GM12872 (cell line): ENCODE measurements at regions not wholly inside any gene's neighbourhood (a gene's known extent, or its start where the extent isn't known, plus 50 kb on each side); places are given as distances from the start of the nearest gene placed in this dataset.

ENCODE experiments used
- TF ChIP-seq, protein P1 (sequence below): IDR thresholded peaks from 3 replicates; pipeline ENCODE4 v1.5.1; 2011; ENCODE audit warnings: low read depth, mild to moderate bottlenecking, low read length, moderate library complexity; ENCODE audit not compliant: insufficient read depth

DNA sequence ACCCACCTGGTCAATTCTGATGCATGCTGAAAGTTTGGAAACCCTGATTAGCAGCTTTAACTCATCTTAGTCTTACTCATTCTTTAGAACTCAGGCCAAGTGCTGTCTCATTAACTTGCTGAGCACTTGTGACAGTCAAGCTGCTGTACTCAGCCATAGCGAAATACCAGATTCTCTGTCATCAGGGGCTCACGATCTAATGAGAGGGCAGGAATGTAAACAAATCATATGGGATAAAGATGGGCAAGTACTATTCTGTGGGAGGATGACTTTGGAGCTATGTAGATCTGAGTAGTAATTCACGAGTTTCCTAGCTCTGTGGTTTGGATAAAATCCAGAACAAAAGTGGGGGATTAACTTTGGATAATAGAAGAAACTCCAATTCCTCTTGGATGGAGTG is 376.6 kb downstream of the HRH4 start:
- TF ChIP-seq, protein P1, sequence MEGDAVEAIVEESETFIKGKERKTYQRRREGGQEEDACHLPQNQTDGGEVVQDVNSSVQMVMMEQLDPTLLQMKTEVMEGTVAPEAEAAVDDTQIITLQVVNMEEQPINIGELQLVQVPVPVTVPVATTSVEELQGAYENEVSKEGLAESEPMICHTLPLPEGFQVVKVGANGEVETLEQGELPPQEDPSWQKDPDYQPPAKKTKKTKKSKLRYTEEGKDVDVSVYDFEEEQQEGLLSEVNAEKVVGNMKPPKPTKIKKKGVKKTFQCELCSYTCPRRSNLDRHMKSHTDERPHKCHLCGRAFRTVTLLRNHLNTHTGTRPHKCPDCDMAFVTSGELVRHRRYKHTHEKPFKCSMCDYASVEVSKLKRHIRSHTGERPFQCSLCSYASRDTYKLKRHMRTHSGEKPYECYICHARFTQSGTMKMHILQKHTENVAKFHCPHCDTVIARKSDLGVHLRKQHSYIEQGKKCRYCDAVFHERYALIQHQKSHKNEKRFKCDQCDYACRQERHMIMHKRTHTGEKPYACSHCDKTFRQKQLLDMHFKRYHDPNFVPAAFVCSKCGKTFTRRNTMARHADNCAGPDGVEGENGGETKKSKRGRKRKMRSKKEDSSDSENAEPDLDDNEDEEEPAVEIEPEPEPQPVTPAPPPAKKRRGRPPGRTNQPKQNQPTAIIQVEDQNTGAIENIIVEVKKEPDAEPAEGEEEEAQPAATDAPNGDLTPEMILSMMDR = no peak

DNA sequence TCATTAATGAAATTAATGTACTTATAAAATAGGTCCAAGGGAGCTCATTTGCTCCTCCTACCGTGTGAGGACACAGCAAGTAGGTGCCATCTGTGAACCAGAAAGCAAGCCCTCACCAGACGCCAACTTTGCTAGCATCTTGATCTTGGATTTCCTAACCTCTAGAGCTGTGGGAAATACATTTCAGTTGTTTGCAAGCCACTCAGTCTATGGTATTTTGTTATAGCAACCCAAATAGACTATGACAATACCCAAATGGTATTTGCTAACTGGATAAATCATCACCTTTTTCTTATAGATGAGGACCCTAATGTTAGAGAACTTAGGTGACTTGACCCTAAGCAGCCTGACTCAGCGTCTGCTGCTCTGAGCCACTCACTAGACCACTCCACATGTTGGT is 379.6 kb downstream of the HRH4 start:
- TF ChIP-seq, protein P1 = no peak

DNA sequence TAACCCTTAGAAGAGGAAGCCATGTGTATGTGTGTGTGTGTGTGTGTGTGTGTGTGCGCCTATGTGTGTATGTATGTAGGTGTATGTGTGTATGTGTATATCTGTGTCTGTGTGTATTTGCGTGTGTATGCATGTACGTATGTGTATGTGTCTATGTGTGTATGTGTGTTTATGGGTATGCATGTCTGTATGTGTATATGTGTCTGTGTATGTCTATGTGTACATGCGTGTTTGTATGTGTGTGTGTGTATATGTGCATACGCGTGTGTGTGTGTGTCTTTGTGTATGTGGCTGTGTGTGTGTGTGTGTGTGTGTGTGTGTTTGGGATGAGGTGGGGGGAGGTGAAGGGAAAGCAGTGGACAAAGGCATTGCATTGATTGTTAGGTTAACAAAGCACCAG is 380.2 kb downstream of the HRH4 start:
- TF ChIP-seq, protein P1 = no peak

DNA sequence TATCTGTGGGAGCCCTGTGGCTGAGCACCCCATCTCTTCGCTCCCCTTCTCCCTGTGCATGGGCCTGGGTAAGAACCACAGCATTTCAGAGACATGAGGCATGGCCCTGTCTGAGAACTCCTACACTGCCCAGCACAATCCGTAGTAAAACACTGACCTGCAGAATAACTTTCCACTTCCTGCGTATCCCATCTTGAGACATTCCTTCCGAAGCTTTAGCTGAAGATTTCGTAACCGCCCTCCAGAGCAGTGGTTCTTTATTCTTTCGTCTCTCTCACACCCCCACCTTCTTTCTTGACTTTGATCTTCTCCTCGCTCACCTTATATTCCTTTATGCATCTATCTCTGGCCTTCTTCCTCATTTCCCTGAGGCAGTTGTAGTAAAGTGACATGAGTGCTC is 381.1 kb downstream of the HRH4 start:
- TF ChIP-seq, protein P1 = no peak

DNA sequence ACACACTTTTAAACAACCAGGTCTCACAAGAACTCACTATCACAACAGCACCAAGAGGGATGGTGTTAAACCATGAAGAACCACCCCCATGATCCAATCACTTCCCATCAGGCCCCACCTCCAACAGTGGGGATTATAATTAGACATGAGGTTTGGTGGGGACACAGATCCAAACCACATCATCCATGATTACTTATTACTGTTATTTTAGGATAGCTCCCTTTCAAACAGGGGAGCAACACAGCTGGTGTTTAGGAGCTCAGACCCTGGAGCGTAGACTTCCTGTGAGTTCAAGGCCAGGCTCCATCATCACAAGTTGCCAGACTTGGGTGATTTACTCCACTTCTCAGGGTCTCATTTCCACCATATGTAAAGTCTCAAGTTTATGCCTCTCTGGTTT is 382.7 kb downstream of the HRH4 start:
- TF ChIP-seq, protein P1 = no peak

DNA sequence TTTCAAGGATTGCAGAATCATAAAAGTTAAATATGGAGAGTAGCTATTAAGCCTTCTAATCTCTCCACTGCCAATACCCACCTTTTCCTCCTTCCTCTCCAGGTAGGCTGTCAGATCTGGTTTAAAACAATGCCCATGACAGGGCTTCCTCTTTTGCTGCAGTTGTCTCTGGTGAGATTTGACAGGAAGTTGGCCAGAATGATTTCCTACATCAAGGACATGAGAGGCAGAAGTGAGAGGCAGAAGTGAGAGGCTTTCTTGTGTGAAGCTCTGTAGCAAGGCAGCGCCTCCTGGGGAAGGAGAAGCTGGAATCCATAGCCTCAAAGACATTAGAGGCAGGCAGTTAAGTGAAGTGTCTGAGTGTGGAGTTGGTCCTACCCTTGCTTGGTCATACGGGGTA is 385.7 kb downstream of the HRH4 start:
- TF ChIP-seq, protein P1 = no peak

DNA sequence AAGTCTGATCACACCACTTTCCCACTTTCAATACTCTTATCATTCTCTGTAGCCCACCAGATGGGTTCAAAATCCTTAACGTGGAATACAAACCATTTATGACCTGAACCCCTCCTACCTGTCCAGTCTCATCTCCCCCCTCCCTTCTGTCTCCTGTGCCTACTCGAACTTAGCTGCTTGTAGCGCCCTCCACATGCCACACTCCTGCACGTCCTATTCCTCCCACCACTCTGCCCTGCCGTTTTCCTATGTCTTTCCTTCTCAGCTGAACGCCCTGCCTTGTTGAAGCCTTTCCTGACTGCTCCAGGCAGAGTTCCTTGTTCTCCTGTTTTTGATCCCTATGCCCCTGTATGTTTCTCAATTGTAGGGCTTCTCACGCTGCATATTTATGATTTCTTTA is 390.1 kb downstream of the HRH4 start:
- TF ChIP-seq, protein P1 = no peak

DNA sequence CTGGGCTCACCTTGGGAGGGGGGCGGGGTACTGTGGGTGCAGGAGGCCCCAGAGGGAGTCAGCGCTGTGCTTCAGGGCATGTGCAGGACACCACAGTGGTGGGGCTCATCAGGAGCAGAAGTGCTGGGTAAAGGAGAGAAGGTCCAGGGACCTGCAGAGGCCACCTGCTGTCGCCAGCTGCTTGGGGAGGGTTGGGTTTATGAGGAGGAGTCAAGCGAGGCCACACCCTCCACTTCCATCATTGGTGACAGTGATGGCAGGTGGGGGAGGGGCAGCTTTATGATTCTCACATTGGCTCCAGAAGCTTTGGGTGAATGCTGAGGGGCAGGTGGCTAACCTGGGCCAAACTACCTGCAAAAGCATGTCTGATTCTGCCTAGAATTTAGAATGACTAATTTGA is 392.6 kb downstream of the HRH4 start:
- TF ChIP-seq, protein P1 = no peak
